ENCODE measurements at regions not wholly inside any gene's neighbourhood (a gene's known extent, or its start where the extent isn't known, plus 50 kb on each side); places are given as distances from the start of the nearest gene placed in this dataset.

GRCh38 chr12:89833337-89834252 is 125.0 kb upstream of the ATP2B1 start:
- DNase-seq (ENCODE audit: low read depth in 2 of 2) = no peak
- Histone ChIP-seq H3K36me3 (ENCODE audit: control insufficient read depth, insufficient read depth, low read length) (no peaks in the 10 kb centered on the region), H3K9ac (ENCODE audit: insufficient read depth, low read length) (no peak overlapping the region), H3K4me1 (ENCODE audit: control insufficient read depth, extremely low read depth, insufficient read depth, low read length) (no peaks in the 10 kb centered on the region), H3K4me3 (replicated peaks in 1 of 4; ENCODE audit: control extremely low read depth in 1 of 4, insufficient read depth in 1 of 4, low read depth in 3 of 4, low read length in 4 of 4) (no peak overlapping the region), H3K27ac (ENCODE audit: insufficient read depth, low read length) (no peak overlapping the region), H3K27me3 (ENCODE audit: control insufficient read depth, insufficient read depth, low read length) (no peaks in the 10 kb centered on the region), H3K9me3 (ENCODE audit: control insufficient read depth, insufficient read depth, low read depth, low read length) (no peaks in the 10 kb centered on the region), H4K20me1 (ENCODE audit: control insufficient read depth, extremely low read depth, insufficient read depth, low read length) (no peaks in the 10 kb centered on the region), H3K79me2 (ENCODE audit: control insufficient read depth, insufficient read depth, low read length) (no peaks in the 10 kb centered on the region), H2AFZ (ENCODE audit: low read length) (no peak overlapping the region), H3K4me2 (ENCODE audit: extremely low read depth, insufficient read depth, low read length) (no peak overlapping the region)
- TF ChIP-seq, protein P1, sequence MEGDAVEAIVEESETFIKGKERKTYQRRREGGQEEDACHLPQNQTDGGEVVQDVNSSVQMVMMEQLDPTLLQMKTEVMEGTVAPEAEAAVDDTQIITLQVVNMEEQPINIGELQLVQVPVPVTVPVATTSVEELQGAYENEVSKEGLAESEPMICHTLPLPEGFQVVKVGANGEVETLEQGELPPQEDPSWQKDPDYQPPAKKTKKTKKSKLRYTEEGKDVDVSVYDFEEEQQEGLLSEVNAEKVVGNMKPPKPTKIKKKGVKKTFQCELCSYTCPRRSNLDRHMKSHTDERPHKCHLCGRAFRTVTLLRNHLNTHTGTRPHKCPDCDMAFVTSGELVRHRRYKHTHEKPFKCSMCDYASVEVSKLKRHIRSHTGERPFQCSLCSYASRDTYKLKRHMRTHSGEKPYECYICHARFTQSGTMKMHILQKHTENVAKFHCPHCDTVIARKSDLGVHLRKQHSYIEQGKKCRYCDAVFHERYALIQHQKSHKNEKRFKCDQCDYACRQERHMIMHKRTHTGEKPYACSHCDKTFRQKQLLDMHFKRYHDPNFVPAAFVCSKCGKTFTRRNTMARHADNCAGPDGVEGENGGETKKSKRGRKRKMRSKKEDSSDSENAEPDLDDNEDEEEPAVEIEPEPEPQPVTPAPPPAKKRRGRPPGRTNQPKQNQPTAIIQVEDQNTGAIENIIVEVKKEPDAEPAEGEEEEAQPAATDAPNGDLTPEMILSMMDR (conservative IDR thresholded peaks at IDR 0.05 in 1 of 2, IDR thresholded peaks at IDR 0.05 in 1 of 2; ENCODE audit: low read depth in 1 of 2, low read length in 2 of 2) = no peak
- TF ChIP-seq EZH2 (IDR thresholded peaks at IDR 0.05; ENCODE audit: low read length, missing control alignments) = no peak

DNA sequence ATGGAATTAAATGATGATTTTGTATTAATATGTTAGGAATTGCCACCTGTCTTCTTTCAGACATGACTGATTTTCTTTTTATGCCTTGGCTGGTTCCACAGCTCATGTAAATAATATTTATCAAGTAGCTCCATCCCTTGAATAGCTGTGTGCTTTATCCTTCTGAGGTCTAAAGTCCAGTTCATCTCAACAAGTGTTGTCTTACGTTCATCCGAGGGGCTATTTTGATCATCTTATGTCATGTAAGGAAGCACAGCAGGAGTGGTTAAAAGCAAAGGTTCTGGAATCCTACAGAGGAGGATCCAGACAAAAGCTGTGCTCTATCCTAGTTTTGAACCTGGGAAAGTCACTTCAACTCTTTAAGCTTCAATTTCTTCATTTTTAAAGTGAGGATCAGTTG is 123.7 kb upstream of the ATP2B1 start:
- no peaks in the 10 kb centered on the region for H3K27me3 ChIP-seq (ENCODE audit: control insufficient read depth, insufficient read depth, low read length)
- no peaks in the 10 kb centered on the region for H3K79me2 ChIP-seq (ENCODE audit: control insufficient read depth, insufficient read depth, low read length)
- no peak overlapping the region for H3K27ac ChIP-seq (ENCODE audit: insufficient read depth, low read length)
- H3K4me3 ChIP-seq (replicated peaks in 1 of 4; ENCODE audit: control extremely low read depth in 1 of 4, insufficient read depth in 1 of 4, low read depth in 3 of 4, low read length in 4 of 4) = no peak overlapping the region
- H3K9me3 ChIP-seq (ENCODE audit: control insufficient read depth, insufficient read depth, low read depth, low read length) = no peaks in the 10 kb centered on the region
- H3K36me3 ChIP-seq (ENCODE audit: control insufficient read depth, insufficient read depth, low read length) = no peaks in the 10 kb centered on the region
- no peak overlapping the region for H2AFZ ChIP-seq (ENCODE audit: low read length)
- H3K9ac ChIP-seq (ENCODE audit: insufficient read depth, low read length) = no peak overlapping the region
- no peak for DNase-seq (ENCODE audit: low read depth in 2 of 2)
- H4K20me1 ChIP-seq (ENCODE audit: control insufficient read depth, extremely low read depth, insufficient read depth, low read length) = no peaks in the 10 kb centered on the region
- no peak overlapping the region for H3K4me2 ChIP-seq (ENCODE audit: extremely low read depth, insufficient read depth, low read length)
- TF ChIP-seq, protein P1 (conservative IDR thresholded peaks at IDR 0.05 in 1 of 2, IDR thresholded peaks at IDR 0.05 in 1 of 2; ENCODE audit: low read depth in 1 of 2, low read length in 2 of 2) = no peak
- no peak for TF ChIP-seq EZH2 (IDR thresholded peaks at IDR 0.05; ENCODE audit: low read length, missing control alignments)
- no peaks in the 10 kb centered on the region for H3K4me1 ChIP-seq (ENCODE audit: control insufficient read depth, extremely low read depth, insufficient read depth, low read length)

DNA sequence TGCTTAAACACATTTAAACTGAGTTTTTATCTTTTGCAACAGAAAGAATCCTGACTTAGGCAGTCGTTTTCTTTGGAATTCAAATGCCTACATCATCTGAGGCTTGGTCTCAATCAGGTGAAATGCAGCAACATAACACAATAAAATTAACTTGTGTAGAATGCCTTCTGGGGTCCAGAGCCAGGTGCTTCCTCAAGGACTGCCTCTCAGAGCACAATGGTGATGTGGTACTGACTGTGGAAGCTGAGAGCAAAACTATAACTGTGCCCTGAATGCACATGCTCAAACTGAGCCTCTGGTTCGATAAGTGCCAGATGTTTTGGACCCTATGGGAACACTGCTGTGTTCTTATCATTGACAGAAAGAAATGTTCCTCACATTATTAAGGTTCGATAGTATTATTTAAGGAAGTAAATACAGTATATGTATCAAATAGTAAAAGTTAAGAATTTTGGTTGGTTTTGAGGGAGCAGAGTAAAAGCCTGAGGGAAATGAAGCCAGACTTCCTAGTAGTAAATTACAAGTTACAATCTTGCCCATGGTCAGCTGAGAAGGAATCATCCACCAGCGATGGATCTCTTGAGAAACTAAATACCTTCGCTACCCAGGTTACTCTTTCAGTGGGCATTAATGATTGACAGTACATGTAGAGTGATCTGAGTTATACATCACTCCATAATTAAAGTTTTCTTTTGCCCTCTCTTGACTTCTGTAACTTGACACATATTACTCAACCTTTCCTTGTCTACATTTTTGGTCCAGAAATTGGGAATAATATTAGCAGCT is 122.9 kb upstream of the ATP2B1 start:
- Histone ChIP-seq H3K9me3 (ENCODE audit: control insufficient read depth, insufficient read depth, low read depth, low read length) (no peaks in the 10 kb centered on the region), H4K20me1 (ENCODE audit: control insufficient read depth, extremely low read depth, insufficient read depth, low read length) (no peaks in the 10 kb centered on the region), H3K9ac (ENCODE audit: insufficient read depth, low read length) (no peak overlapping the region), H3K27ac (ENCODE audit: insufficient read depth, low read length) (no peak overlapping the region), H3K4me1 (ENCODE audit: control insufficient read depth, extremely low read depth, insufficient read depth, low read length) (no peaks in the 10 kb centered on the region), H3K79me2 (ENCODE audit: control insufficient read depth, insufficient read depth, low read length) (no peaks in the 10 kb centered on the region), H3K4me2 (ENCODE audit: extremely low read depth, insufficient read depth, low read length) (no peak overlapping the region), H3K27me3 (ENCODE audit: control insufficient read depth, insufficient read depth, low read length) (no peaks in the 10 kb centered on the region), H2AFZ (ENCODE audit: low read length) (no peak overlapping the region), H3K4me3 (replicated peaks in 1 of 4; ENCODE audit: control extremely low read depth in 1 of 4, insufficient read depth in 1 of 4, low read depth in 3 of 4, low read length in 4 of 4) (no peak overlapping the region), H3K36me3 (ENCODE audit: control insufficient read depth, insufficient read depth, low read length) (no peaks in the 10 kb centered on the region)
- no peak for DNase-seq (ENCODE audit: low read depth in 2 of 2)
- TF ChIP-seq EZH2 (IDR thresholded peaks at IDR 0.05; ENCODE audit: low read length, missing control alignments) = no peak
- TF ChIP-seq, protein P1 (conservative IDR thresholded peaks at IDR 0.05 in 1 of 2, IDR thresholded peaks at IDR 0.05 in 1 of 2; ENCODE audit: low read depth in 1 of 2, low read length in 2 of 2) = no peak
